Transverse colon (tissue), 4 donors: ENCODE measurements at regions not wholly inside any gene's neighbourhood (a gene's known extent, or its start where the extent isn't known, plus 50 kb on each side); places are given as distances from the start of the nearest gene placed in this dataset.

Source experiments
- DNase-seq: peaks from one replicate; pipeline ENCODE4 v3.0.0-alpha.2; 2019
- H3K27ac ChIP-seq, 4 donors: fragments of 200-600 bp; sonication (generic); 2 replicates each; pipeline ENCODE4 v1.5.1; 2016 to 2018; ENCODE audit warnings: inconsistent platforms in 4 of 4
- H3K27me3 ChIP-seq: fragments of 200-600 bp; sonication (generic); 2 replicates; pipeline ENCODE4 v1.5.1; 2017; ENCODE audit warnings: inconsistent platforms
- H3K36me3 ChIP-seq, 4 donors: fragments of 200-600 bp; sonication (generic); 2 replicates each; pipeline ENCODE4 v1.5.1; 2017 to 2019; ENCODE audit warnings: inconsistent platforms in 4 of 4
- H3K4me1 ChIP-seq, 4 donors: fragments of 200-600 bp; sonication (generic); 2 replicates each; pipeline ENCODE4 v1.5.1; 2017 to 2020; ENCODE audit warnings: inconsistent platforms in 4 of 4
- H3K4me3 ChIP-seq, 4 donors: fragments of 200-600 bp; sonication (generic); 1 replicate in 1 of 4; 2 replicates in 3 of 4; pipeline versions ENCODE4 v1.5.1 to v1.6.1; 2017 to 2019; ENCODE audit warnings: inconsistent platforms in 4 of 4
- H3K9me3 ChIP-seq, 2 donors: fragments of 200-600 bp; sonication (generic); 2 replicates each; pipeline ENCODE4 v1.5.1; 2017 to 2019; ENCODE audit warnings: inconsistent platforms in 2 of 2
- CTCF ChIP-seq, 5 experiments: fragments of 200-600 bp in 3 of 5; fragments of 450-650 bp in 2 of 5; sonication (generic) in 3 of 5; IDR thresholded peaks; 1 replicate in 2 of 5; 2 replicates in 3 of 5; pipeline ENCODE4 v1.5.1; 2016 to 2017; ENCODE audit warnings: antibody characterized with exemption in 5 of 5, inconsistent platforms in 3 of 5, mild to moderate bottlenecking in 2 of 5, moderate library complexity in 1 of 5
- EP300 ChIP-seq: sonication (generic); formaldehyde crosslinking; IDR thresholded peaks from one replicate; pipeline ENCODE4 v1.6.1; 2017; ENCODE audit warnings: antibody characterized with exemption, low read depth
- POLR2A ChIP-seq: fragments of 450-650 bp; IDR thresholded peaks from one replicate; pipeline ENCODE4 v1.6.1; 2016; ENCODE audit warnings: antibody characterized with exemption, mild to moderate bottlenecking, moderate library complexity
- POLR2AphosphoS5 ChIP-seq, 3 donors: sonication (generic); formaldehyde crosslinking; IDR thresholded peaks; one replicate each; pipeline ENCODE4 v1.6.1; 2016; ENCODE audit warnings: antibody characterized with exemption in 3 of 3
- WGBS, 2 donors: methylation state at CpG; one replicate each; pipeline ENCODE4 v1.1.5; 2018; ENCODE audit warnings: low coverage in 1 of 2; 5-methylcytosine and 5-hydroxymethylcytosine counted together
- in situ Hi-C, 4 donors: fragments of 200-750 bp; cut with MboI; loops; one replicate each; pipeline versions ENCODE4 v1.15.0 to v1.15.1; 2017; ENCODE audit warnings: low sequenced_read_pairs in 3 of 4, low pct_ligation_motif_present in 1 of 4, low pct_unique_long_range_greater_than_20kb in 1 of 4
- intact Hi-C: fragments of 100-400 bp; cut with DNase I; formaldehyde crosslinking; loops from one replicate; pipeline ENCODE4 v1.15.1; 2023; ENCODE audit warnings: low total_unique reads

DNA sequence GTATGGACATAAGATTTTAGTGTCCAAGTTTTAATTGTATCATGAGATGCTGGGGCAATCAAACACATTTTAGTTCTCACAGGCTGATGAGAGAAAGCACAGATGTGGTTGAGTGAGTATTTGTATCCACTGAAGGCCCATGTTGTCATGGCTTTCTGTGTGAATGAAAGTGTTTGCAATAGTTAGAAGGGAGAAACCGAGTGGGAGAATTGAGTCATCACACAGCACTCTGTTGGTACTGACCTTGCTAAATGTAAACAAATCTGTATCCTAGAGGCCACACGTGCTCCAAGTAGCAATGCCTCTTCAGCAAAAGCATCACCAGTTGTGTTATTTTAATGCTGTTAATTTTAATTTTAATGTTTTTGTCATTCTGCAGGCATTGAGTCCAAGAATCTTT is 121.2 kb downstream of the EMX2 start:
- Histone ChIP-seq H3K4me3 (no peak overlapping the region), H3K27ac (no peak overlapping the region), H3K4me1 (no peaks in the 10 kb centered on the region), H3K9me3 (no peaks in the 10 kb centered on the region), H3K36me3 (no peaks in the 10 kb centered on the region), H3K27me3 (no peaks in the 10 kb centered on the region)
- intact Hi-C loops, result no loop called here
- TF ChIP-seq POLR2AphosphoS5 (IDR thresholded peaks at IDR 0.05), result no peak
- TF ChIP-seq EP300, result no peak
- TF ChIP-seq CTCF (IDR thresholded peaks at IDR 0.05), result no peak
- no peak for TF ChIP-seq POLR2A
- in situ Hi-C loops, result no loop called here
- WGBS, 2 donors, result 5 to 19% methylated on average over 2 of the region's 2 CpGs
- no peak for DNase-seq

DNA sequence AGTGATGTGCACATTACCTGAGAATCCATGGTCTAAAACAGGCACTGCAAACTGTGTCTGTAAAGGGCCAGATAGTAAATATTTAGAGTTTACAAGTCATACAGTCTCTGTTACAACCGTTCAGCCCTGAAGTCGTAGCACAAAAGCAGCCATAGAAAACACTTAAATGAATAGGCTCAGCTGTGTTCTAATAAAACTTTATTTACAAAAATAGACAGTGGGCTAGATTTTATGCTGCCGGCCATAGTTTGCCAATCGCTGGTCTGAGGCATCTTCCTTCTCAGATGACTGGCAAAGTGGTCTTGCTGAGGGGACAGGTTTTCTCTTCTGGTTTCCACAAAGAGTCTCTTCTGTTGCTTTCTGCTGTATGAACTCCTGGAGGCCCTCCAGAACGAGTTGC is 121.7 kb downstream of the EMX2 start:
- TF ChIP-seq POLR2AphosphoS5 (IDR thresholded peaks at IDR 0.05) (no peak), CTCF (IDR thresholded peaks at IDR 0.05) (no peak), POLR2A (no peak)
- H3K36me3 ChIP-seq, result no peaks in the 10 kb centered on the region
- H3K4me3 ChIP-seq, result no peak overlapping the region
- intact Hi-C loops (no loop called here), in situ Hi-C loops (no loop called here)
- no peak overlapping the region for H3K27ac ChIP-seq
- H3K27me3 ChIP-seq, result no peaks in the 10 kb centered on the region
- WGBS, 2 donors, result 70 to 81% methylated on average over 3 to 5 of the region's 5 CpGs
- no peak for DNase-seq
- no peaks in the 10 kb centered on the region for H3K9me3 ChIP-seq
- H3K4me1 ChIP-seq, result no peaks in the 10 kb centered on the region

GRCh38 chr10:117666166-117666565 is 123.6 kb downstream of the EMX2 start:
- no peaks in the 10 kb centered on the region for H3K4me1 ChIP-seq
- no peak for DNase-seq
- no peak overlapping the region for H3K4me3 ChIP-seq
- no peaks in the 10 kb centered on the region for H3K9me3 ChIP-seq
- TF ChIP-seq CTCF (IDR thresholded peaks at IDR 0.05) (no peak), EP300 (no peak), POLR2AphosphoS5 (IDR thresholded peaks at IDR 0.05) (no peak), POLR2A (no peak)
- no peaks in the 10 kb centered on the region for H3K36me3 ChIP-seq
- intact Hi-C loops, result no loop called here
- no peaks in the 10 kb centered on the region for H3K27me3 ChIP-seq
- in situ Hi-C loops, result no loop called here
- 37% methylated on average over 5 of the region's 5 CpGs; no CpG with 5 or more reads in 1 of the 2 donors for WGBS, 2 donors
- no peak overlapping the region for H3K27ac ChIP-seq

- no peak overlapping the region for H3K27ac ChIP-seq
- H3K4me1 ChIP-seq, result no peaks in the 10 kb centered on the region
- H3K36me3 ChIP-seq, result no peaks in the 10 kb centered on the region
- H3K9me3 ChIP-seq, result no peaks in the 10 kb centered on the region
- no peak for DNase-seq
- intact Hi-C loops (no loop called here), in situ Hi-C loops (no loop called here)
- 63 to 64% methylated on average over 2 of the region's 2 CpGs for WGBS, 2 donors
- TF ChIP-seq CTCF (IDR thresholded peaks at IDR 0.05), result no peak
- TF ChIP-seq POLR2AphosphoS5 (IDR thresholded peaks at IDR 0.05), result no peak
- no peak for TF ChIP-seq POLR2A
- TF ChIP-seq EP300, result no peak
- no peak overlapping the region for H3K4me3 ChIP-seq
- no peaks in the 10 kb centered on the region for H3K27me3 ChIP-seq
Observed at GRCh38 chr10:117666965-117667364, 124.4 kb downstream of the EMX2 start.
